Lower leg skin (tissue), 3 donors: ENCODE measurements at regions not wholly inside any gene's neighbourhood (a gene's known extent, or its start where the extent isn't known, plus 50 kb on each side); places are given as distances from the start of the nearest gene placed in this dataset.

Experiments
- CTCF ChIP-seq, 3 donors: fragments of 450-650 bp; IDR thresholded peaks; one replicate each; pipeline ENCODE4 v1.5.1; 2016; ENCODE audit warnings: antibody characterized with exemption in 3 of 3, mild to moderate bottlenecking in 3 of 3, moderate library complexity in 2 of 3
- POLR2A ChIP-seq, 2 donors: fragments of 450-650 bp; IDR thresholded peaks; one replicate each; pipeline ENCODE4 v1.6.1; 2016 to 2017; ENCODE audit warnings: antibody characterized with exemption in 2 of 2, mild to moderate bottlenecking in 1 of 2, moderate library complexity in 1 of 2

DNA sequence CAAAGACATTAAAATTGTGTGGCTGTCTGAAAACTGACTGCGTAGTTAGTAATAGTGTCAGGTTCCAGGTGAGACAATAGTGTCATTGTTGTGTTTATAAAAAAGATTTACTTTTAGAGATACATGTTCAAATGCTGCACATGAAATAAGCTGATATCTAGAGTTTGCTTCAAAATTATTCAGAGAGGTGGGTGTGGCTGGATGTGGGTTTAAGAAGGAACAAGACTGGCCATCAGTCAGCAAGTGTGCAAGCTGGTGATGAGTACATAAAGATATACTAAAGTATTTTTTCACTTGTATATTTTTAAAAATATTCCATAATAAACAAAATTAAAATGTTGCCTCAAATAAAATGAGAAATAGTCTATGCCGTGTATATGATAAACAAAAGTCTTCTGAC is 190.6 kb downstream of the ARRDC4 start:
- TF ChIP-seq CTCF (IDR thresholded peaks at IDR 0.05), result no peak
- no peak for TF ChIP-seq POLR2A (IDR thresholded peaks at IDR 0.05)
